ENCODE measurements at regions not wholly inside any gene's neighbourhood (a gene's known extent, or its start where the extent isn't known, plus 50 kb on each side); places are given as distances from the start of the nearest gene placed in this dataset.
A peak's percentile ranks its signal among the peaks of the same experiment; 100 is the strongest.

DNA sequence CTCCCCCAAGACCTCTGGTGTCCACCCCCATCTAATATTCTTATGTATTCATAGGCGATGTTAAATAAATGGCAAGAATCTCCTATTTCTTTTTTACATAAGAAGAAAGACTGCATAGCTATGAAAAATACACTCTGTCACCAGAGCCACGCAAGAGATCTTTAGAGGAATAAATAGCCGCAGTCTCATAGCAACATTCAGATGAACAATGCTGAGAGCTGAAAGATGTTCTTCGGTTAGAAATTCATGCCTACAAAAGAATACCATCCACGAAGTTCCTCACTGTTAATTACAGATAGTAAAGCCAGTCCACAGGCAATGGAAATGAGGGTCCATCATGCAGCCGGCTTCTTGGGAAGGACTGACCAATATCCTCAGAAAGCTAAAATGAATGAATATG lies 76.0 kb upstream of the SOD1 start:
- TF ChIP-seq, protein P1, sequence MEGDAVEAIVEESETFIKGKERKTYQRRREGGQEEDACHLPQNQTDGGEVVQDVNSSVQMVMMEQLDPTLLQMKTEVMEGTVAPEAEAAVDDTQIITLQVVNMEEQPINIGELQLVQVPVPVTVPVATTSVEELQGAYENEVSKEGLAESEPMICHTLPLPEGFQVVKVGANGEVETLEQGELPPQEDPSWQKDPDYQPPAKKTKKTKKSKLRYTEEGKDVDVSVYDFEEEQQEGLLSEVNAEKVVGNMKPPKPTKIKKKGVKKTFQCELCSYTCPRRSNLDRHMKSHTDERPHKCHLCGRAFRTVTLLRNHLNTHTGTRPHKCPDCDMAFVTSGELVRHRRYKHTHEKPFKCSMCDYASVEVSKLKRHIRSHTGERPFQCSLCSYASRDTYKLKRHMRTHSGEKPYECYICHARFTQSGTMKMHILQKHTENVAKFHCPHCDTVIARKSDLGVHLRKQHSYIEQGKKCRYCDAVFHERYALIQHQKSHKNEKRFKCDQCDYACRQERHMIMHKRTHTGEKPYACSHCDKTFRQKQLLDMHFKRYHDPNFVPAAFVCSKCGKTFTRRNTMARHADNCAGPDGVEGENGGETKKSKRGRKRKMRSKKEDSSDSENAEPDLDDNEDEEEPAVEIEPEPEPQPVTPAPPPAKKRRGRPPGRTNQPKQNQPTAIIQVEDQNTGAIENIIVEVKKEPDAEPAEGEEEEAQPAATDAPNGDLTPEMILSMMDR (IDR thresholded peaks at IDR 0.05; ENCODE audit: borderline replicate concordance, insufficient read depth, low read depth, low read length): no peak
- no peak overlapping the region for H3K4me3 ChIP-seq (ENCODE audit: low read depth, low read length)

DNA sequence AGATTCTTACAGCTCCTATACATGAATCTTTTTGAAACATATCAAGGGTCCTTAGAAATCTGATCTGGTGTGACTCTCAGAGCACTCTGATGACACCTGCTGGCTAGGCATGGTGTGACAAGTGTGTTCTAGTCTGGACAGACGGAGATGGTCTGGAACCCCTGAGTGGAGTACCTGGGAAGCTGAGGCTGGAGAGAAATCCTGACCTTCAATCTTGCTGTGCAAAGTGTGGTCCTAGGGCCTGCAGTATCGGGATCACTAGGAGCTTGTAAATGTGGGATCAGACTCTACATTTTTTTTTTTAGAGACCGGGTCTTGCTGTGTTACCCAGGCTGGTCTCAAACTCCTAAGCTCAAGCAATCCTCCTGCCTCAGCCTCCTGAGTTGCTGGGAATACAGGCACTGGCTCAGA lies 78.6 kb upstream of the SOD1 start:
- TF ChIP-seq, protein P1 (IDR thresholded peaks at IDR 0.05; ENCODE audit: borderline replicate concordance, insufficient read depth, low read depth, low read length): peak; percentile 77
- H3K4me3 ChIP-seq (ENCODE audit: low read depth, low read length): no peak overlapping the region

DNA sequence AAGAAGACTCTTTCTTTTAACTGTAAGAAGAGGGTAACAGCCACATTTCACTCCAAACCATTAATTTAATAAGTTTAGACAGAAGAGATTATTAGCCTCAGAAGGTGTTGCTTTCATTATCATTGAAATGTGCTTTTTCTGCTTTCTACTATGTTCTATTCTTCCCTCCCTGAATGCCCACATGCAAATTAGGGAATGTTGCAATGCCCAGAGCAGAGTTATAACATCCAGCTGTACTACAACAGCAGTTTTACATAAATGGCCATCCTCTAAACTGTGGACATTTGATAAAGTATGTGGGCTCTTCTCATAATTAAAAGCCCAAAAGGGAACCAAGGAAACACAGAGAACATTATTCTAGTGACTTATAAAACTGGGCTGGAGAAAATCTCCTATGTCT lies 82.2 kb upstream of the SOD1 start:
- TF ChIP-seq, protein P1 (IDR thresholded peaks at IDR 0.05; ENCODE audit: borderline replicate concordance, insufficient read depth, low read depth, low read length): no peak
- H3K4me3 ChIP-seq (ENCODE audit: low read depth, low read length): no peak overlapping the region

DNA sequence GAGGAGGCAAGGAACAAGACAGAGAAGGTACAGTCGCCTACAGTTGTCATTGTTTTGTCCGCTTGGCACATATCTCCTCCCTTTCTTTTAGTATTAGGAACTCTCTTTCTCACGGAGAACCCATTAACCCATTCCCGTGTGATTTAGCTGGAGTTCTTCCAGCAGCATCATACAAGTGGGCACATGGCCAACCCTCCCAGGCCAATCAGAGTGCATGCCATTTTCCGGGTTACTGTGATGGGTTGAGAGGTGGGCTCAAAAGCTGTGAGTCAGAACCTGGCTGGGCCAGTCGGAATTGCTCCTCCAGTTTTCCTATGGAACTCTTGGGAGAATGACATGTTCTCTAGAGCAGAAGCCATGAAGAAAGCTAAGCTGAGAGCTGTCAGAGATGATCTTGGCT lies 83.1 kb upstream of the SOD1 start:
- no peak overlapping the region for H3K4me3 ChIP-seq (ENCODE audit: low read depth, low read length)
- TF ChIP-seq, protein P1 (IDR thresholded peaks at IDR 0.05; ENCODE audit: borderline replicate concordance, insufficient read depth, low read depth, low read length): no peak

DNA sequence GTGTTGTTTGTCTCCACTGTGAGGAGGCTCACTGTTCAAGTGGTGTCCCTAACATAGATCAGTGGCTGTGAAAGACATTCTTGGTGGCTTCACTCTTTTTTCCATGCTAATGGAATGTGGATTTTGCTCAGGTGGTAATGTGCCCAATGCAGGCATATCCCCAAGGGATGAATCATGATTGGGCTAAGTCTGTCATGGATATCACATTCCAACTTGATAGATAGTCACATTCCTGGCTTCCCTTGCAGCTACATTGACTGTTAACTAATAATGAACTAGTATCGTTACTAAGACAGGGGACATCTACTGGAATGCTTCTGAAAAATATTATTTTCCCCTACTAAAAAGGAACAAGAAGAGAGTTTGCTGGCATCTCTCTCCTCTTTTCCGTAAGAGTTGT lies 86.3 kb upstream of the SOD1 start:
- TF ChIP-seq, protein P1 (IDR thresholded peaks at IDR 0.05; ENCODE audit: borderline replicate concordance, insufficient read depth, low read depth, low read length): no peak

DNA sequence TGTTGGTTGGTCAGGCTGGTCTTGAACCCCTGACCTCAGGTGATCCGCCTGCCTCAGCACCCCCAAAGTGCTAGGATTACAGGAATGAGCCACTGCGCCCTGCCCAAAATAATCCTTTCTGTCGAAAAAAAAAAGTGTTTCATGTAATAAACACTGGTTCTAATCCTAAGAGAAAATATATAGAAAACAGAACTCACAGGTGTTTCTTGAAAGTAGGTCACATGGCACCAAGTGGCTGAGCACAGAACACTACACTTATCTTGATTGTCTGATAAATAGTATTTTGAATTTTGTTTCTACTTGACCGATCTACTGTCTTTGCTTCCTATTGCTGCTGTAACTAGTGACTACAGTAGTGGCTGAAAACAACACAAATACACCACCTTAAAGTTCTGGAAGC lies 87.6 kb upstream of the SOD1 start:
- no peak overlapping the region for H3K4me3 ChIP-seq (ENCODE audit: low read depth, low read length)
- TF ChIP-seq, protein P1 (IDR thresholded peaks at IDR 0.05; ENCODE audit: borderline replicate concordance, insufficient read depth, low read depth, low read length): no peak

More for the DNA sequence above, 86.3 kb upstream of the SOD1 start:
- no peak overlapping the region for H3K4me3 ChIP-seq (ENCODE audit: low read depth, low read length)

DNA sequence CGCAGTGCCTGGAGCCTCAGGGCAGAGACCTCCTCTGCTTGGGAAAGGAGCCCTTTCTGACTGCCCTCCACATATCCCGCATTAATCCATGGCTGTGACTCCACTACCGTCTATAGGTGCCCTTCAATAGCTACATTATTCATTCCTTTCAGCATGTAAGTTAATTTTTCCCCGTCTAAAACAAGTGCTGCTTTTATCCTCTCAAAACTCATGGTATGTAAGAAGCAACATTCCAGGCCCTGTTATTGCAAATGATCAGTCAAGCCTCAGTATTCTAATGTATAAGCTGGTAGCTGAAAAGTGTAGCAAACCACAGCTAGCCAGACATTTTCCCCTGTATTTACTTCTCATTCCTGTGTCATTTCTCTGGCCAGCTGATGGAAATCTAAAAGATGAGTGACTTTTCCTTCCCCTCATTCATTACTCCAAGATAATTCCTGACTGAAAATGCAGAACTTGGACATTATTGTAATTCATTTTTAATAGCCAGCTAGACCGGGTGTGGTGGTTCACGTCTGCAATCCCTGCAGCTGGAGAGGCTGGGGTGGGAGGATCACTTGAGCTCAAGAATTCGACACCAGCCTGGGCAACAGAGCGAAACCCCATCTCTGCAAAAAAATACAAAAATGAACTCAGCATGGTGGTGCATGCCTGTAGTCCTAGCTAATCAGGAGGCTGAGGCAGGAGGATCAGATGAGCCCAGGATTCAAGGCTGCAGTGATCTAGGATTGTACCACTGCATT lies 88.5 kb upstream of the SOD1 start:
- TF ChIP-seq, protein P1 (IDR thresholded peaks at IDR 0.05; ENCODE audit: borderline replicate concordance, insufficient read depth, low read depth, low read length): no peak
- H3K4me3 ChIP-seq (ENCODE audit: low read depth, low read length): no peak overlapping the region

Measured in GM12875 (cell line).